ENCODE measurements at regions not wholly inside any gene's neighbourhood (a gene's known extent, or its start where the extent isn't known, plus 50 kb on each side); places are given as distances from the start of the nearest gene placed in this dataset.
"Not testable (repeated sequence)": the region's sequence is repeated elsewhere in the genome, so short reads cannot be mapped to it uniquely, and the experiment has no call there.

- no peaks in the 10 kb centered on the region for H3K4me1 ChIP-seq (ENCODE audit: control insufficient read depth, low read depth, low read length)
- no peak overlapping the region for H3K27ac ChIP-seq (ENCODE audit: low read length)
- H3K36me3 ChIP-seq (ENCODE audit: control insufficient read depth, low read depth, low read length) = no peaks in the 10 kb centered on the region
- H3K27me3 ChIP-seq (ENCODE audit: control insufficient read depth, insufficient read depth, low read length) = no peaks in the 10 kb centered on the region
- no peak overlapping the region for H3K4me3 ChIP-seq (ENCODE audit: low read length)
- H3K9ac ChIP-seq (ENCODE audit: low read length) = no peak overlapping the region
- H3K9me3 ChIP-seq (ENCODE audit: control insufficient read depth, low read depth, low read length) = no peaks in the 10 kb centered on the region
These were observed 412.5 kb upstream of the KLHL4 start for GRCh38 chrX:87105131-87105530.

- H3K4me1 ChIP-seq (ENCODE audit: control insufficient read depth, low read depth, low read length) = no peaks in the 10 kb centered on the region
- H3K9ac ChIP-seq (ENCODE audit: low read length) = no peak overlapping the region
- H3K27ac ChIP-seq (ENCODE audit: low read length) = no peak overlapping the region
- no peak overlapping the region for H3K4me3 ChIP-seq (ENCODE audit: low read length)
- no peaks in the 10 kb centered on the region for H3K9me3 ChIP-seq (ENCODE audit: control insufficient read depth, low read depth, low read length)
- no peaks in the 10 kb centered on the region for H3K36me3 ChIP-seq (ENCODE audit: control insufficient read depth, low read depth, low read length)
- H3K27me3 ChIP-seq (ENCODE audit: control insufficient read depth, insufficient read depth, low read length) = no peaks in the 10 kb centered on the region
These were observed 407.5 kb upstream of the KLHL4 start for GRCh38 chrX:87110142-87110541.

GRCh38 chrX:87140800-87141483 lies 376.7 kb upstream of the KLHL4 start:
- Histone ChIP-seq H3K4me1 (ENCODE audit: control insufficient read depth, low read depth, low read length) (no peaks in the 10 kb centered on the region), H3K9me3 (ENCODE audit: control insufficient read depth, low read depth, low read length) (no peaks in the 10 kb centered on the region), H3K4me3 (ENCODE audit: low read length) (no peak overlapping the region), H3K36me3 (ENCODE audit: control insufficient read depth, low read depth, low read length) (no peaks in the 10 kb centered on the region), H3K9ac (ENCODE audit: low read length) (no peak overlapping the region), H3K27me3 (ENCODE audit: control insufficient read depth, insufficient read depth, low read length) (no peaks in the 10 kb centered on the region), H3K27ac (ENCODE audit: low read length) (no peak overlapping the region)

- H3K9ac ChIP-seq (ENCODE audit: low read length) = no peak overlapping the region
- no peaks in the 10 kb centered on the region for H3K9me3 ChIP-seq (ENCODE audit: control insufficient read depth, low read depth, low read length)
- no peak overlapping the region for H3K4me3 ChIP-seq (ENCODE audit: low read length)
- no peaks in the 10 kb centered on the region for H3K27me3 ChIP-seq (ENCODE audit: control insufficient read depth, insufficient read depth, low read length)
- H3K27ac ChIP-seq (ENCODE audit: low read length) = no peak overlapping the region
- H3K4me1 ChIP-seq (ENCODE audit: control insufficient read depth, low read depth, low read length) = no peaks in the 10 kb centered on the region
- no peaks in the 10 kb centered on the region for H3K36me3 ChIP-seq (ENCODE audit: control insufficient read depth, low read depth, low read length)
These were observed 357.1 kb upstream of the KLHL4 start for GRCh38 chrX:87160435-87161010.

GRCh38 chrX:87167841-87168240 lies 349.8 kb upstream of the KLHL4 start:
- Histone ChIP-seq H3K36me3 (ENCODE audit: control insufficient read depth, low read depth, low read length) (no peaks in the 10 kb centered on the region), H3K4me1 (ENCODE audit: control insufficient read depth, low read depth, low read length) (no peaks in the 10 kb centered on the region), H3K27me3 (ENCODE audit: control insufficient read depth, insufficient read depth, low read length) (no peaks in the 10 kb centered on the region), H3K9me3 (ENCODE audit: control insufficient read depth, low read depth, low read length) (peaks cover 4% of the 10 kb centered on the region), H3K4me3 (ENCODE audit: low read length) (no peak overlapping the region), H3K9ac (ENCODE audit: low read length) (no peak overlapping the region), H3K27ac (ENCODE audit: low read length) (no peak overlapping the region)

GRCh38 chrX:87178009-87178408 lies 339.6 kb upstream of the KLHL4 start:
- H3K9me3 ChIP-seq (ENCODE audit: control insufficient read depth, low read depth, low read length); H3K4me1 ChIP-seq (ENCODE audit: control insufficient read depth, low read depth, low read length); H3K36me3 ChIP-seq (ENCODE audit: control insufficient read depth, low read depth, low read length); H3K9ac ChIP-seq (ENCODE audit: low read length); H3K27me3 ChIP-seq (ENCODE audit: control insufficient read depth, insufficient read depth, low read length); H3K4me3 ChIP-seq (ENCODE audit: low read length); H3K27ac ChIP-seq (ENCODE audit: low read length): not testable (repeated sequence)

Measured in iPS-18a (cell line).